Esophagus squamous epithelium (tissue), 5 donors: ENCODE measurements at regions not wholly inside any gene's neighbourhood (a gene's known extent, or its start where the extent isn't known, plus 50 kb on each side); places are given as distances from the start of the nearest gene placed in this dataset.
A peak's percentile ranks its signal among the peaks of the same experiment; 100 is the strongest.

ENCODE experiments used
- DNase-seq: peaks from one replicate; lab custom pipeline; 2025; lab: John Stamatoyannopoulos, UW
- H3K27ac ChIP-seq, 4 donors: fragments of 200-600 bp; sonication (generic); one replicate each; pipeline ENCODE4 v1.5.1; 2016 to 2019; ENCODE audit warnings: mild to moderate bottlenecking in 1 of 4
- H3K27me3 ChIP-seq, 4 donors: fragments of 200-600 bp; sonication (generic); 1 replicate in 3 of 4; 2 replicates in 1 of 4; pipeline versions ENCODE4 v1.5.1 to v1.6.0; 2017 to 2021; ENCODE audit warnings: antibody characterized with exemption in 1 of 4
- H3K36me3 ChIP-seq, 3 donors: fragments of 200-600 bp; sonication (generic); one replicate each; pipeline ENCODE4 v1.5.1; 2016 to 2019
- H3K4me1 ChIP-seq, 3 donors: fragments of 200-600 bp; sonication (generic); one replicate each; pipeline ENCODE4 v1.5.1; 2017 to 2019
- H3K4me3 ChIP-seq, 4 donors: fragments of 200-600 bp; sonication (generic); 1 replicate in 3 of 4; 2 replicates in 1 of 4; pipeline ENCODE4 v1.5.1; 2016 to 2019; ENCODE audit warnings: mild to moderate bottlenecking in 2 of 4, moderate library complexity in 1 of 4
- H3K9me3 ChIP-seq, 3 donors: fragments of 200-600 bp; sonication (generic); one replicate each; pipeline ENCODE4 v1.5.1; 2016 to 2019
- POLR2A ChIP-seq, 4 donors: fragments of 450-650 bp; IDR thresholded peaks; one replicate each; pipeline ENCODE4 v1.6.1; 2017; ENCODE audit warnings: antibody characterized with exemption in 4 of 4, mild to moderate bottlenecking in 4 of 4, moderate library complexity in 3 of 4
- WGBS, 2 donors: methylation state at CpG; one replicate each; pipeline ENCODE4 v1.1.5; 2018; 5-methylcytosine and 5-hydroxymethylcytosine counted together
- intact Hi-C: fragments of 100-400 bp; cut with DNase I; formaldehyde crosslinking; loops from one replicate; pipeline ENCODE4 v1.15.0; 2022
- TF ChIP-seq, protein P1 (sequence below), 6 experiments: fragments of 450-650 bp in 4 of 6; fragments of 200-600 bp in 2 of 6; sonication (generic) in 2 of 6; IDR thresholded peaks; one replicate each; pipeline ENCODE4 v1.5.1; 2016 to 2019; ENCODE audit warnings: antibody characterized with exemption in 6 of 6, mild to moderate bottlenecking in 4 of 6, moderate library complexity in 4 of 6
- donor health status: DM: yes; HTN: yes; CAD: no.

DNA sequence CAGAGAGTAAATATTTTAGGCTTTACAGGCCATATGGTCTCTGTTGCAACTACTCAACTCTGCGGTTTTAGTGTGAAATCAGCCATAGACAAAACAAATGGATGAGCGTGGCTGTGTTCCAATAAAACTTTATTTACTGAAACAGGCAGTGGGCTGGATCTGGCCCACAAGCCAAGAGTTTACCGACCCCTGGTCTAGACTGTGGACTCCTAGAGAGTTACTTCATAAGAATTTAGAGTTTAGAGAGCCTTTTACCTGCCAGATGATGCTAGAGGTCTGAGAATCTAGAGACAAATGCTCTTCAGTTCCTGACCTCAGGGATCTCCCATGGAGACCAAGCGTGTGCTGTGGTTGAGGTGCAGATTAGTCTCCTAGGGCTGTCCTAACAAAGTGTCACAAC lies 174.8 kb downstream of the PTEN start:
- DNase-seq, result no peak
- intact Hi-C loops, result no loop called here
- 72 to 78% methylated on average over 3 to 4 of the region's 4 CpGs for WGBS, 2 donors
- Histone ChIP-seq H3K27me3 (no peaks in the 10 kb centered on the region), H3K4me3 (no peak overlapping the region), H3K9me3 (no peaks in the 10 kb centered on the region), H3K36me3 (no peaks in the 10 kb centered on the region), H3K4me1 (peaks cover 10 to 22% (median 13%) of the 10 kb centered on the region in 3 donors), H3K27ac (no peak overlapping the region)
- TF ChIP-seq, protein P1, sequence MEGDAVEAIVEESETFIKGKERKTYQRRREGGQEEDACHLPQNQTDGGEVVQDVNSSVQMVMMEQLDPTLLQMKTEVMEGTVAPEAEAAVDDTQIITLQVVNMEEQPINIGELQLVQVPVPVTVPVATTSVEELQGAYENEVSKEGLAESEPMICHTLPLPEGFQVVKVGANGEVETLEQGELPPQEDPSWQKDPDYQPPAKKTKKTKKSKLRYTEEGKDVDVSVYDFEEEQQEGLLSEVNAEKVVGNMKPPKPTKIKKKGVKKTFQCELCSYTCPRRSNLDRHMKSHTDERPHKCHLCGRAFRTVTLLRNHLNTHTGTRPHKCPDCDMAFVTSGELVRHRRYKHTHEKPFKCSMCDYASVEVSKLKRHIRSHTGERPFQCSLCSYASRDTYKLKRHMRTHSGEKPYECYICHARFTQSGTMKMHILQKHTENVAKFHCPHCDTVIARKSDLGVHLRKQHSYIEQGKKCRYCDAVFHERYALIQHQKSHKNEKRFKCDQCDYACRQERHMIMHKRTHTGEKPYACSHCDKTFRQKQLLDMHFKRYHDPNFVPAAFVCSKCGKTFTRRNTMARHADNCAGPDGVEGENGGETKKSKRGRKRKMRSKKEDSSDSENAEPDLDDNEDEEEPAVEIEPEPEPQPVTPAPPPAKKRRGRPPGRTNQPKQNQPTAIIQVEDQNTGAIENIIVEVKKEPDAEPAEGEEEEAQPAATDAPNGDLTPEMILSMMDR (IDR thresholded peaks at IDR 0.05), result no peak
- TF ChIP-seq POLR2A (IDR thresholded peaks at IDR 0.05), result no peak

DNA sequence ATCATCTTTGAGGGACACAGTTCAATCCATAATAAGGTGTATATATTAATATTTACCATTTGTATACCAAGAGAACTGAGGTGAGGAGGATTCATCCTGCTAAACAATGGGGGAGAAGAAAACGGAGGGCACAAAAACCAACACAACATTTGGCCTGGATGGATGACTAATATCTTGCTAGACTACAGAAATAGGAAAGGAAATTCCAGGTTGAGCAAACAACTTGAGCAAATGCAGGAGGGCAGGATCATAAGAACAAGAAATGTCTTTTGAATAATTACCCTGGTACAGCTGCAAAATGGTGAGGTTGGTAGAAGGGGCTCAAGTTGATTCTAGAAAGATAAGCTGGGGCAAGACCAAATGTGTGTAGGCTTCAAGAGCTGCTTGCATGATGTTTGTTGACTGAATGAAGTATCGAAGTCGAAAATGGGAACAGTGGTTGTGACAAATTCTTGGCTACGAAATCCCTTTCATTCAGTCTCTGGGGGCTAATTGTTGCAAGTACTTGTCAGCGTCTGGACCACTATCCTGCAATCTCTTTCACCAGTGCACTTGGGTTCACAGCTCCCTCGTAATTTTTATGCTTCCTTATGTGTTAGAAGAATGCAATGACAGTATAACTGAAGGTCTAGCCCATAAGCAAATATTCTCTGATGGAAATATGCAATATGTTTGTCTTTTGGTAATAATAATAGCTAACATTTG lies 176.2 kb downstream of the PTEN start:
- Histone ChIP-seq H3K27me3 (no peaks in the 10 kb centered on the region), H3K9me3 (no peaks in the 10 kb centered on the region), H3K36me3 (no peaks in the 10 kb centered on the region), H3K4me1 (peaks cover 12 to 35% (median 18%) of the 10 kb centered on the region in 3 donors), H3K27ac (no peak overlapping the region), H3K4me3 (no peak overlapping the region)
- DNase-seq, result no peak
- intact Hi-C loops, result no loop called here
- WGBS, 2 donors, result 78 to 82% methylated on average over 6 of the region's 6 CpGs
- TF ChIP-seq POLR2A (IDR thresholded peaks at IDR 0.05), result no peak
- TF ChIP-seq, protein P1 (IDR thresholded peaks at IDR 0.05), result no peak

DNA sequence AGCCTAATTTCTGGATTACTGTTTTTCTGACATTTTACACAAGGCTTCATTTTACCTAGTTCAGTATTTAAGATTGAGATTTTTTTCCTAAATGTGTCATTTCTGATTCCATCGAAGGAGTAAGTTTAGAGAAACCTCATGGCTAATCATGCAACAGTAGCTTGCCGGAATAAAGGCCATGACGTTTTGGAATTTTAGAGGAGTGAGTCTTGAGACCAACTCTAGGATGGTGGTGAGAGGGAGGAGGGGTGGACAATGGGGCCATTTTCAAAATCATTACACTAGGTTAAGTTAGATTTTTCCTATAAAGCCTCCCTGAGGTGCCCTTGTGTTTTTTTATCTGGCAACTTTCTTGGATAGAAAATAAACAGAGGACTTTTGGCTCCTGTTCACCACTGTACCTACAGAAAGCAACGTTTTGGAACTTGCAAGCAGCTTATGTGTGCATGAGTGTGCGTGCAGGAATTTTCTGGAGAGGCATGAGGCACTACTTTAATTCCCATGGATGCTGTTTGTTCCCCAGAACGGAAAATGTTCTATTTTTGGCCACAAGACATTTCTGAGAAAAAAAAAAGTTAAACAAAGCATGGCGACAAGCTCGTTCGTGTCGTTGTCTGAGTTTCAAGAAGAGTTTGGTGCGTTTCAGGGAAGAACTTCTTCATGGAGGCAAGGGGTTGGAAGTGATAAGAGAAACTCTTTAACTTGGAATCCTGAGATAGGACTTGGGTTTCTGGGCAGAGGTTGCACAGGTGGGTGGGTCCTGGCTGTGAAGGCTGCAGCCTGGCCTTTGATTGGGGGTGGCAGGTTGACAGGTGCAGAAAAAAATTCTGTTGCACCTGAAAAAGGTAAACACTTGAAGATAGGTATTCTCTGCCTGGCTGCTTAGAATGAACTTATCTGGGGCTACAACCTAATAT lies 178.1 kb downstream of the PTEN start:
- intact Hi-C loops, result no loop called here
- peak overlapping the region; percentile 57 to 80 (median 74) for H3K27ac ChIP-seq
- WGBS, 2 donors, result 31 to 49% methylated on average over 11 of the region's 11 CpGs
- H3K4me1 ChIP-seq, result peaks cover 12 to 40% (median 18%) of the 10 kb centered on the region in 3 donors
- no peak for DNase-seq
- H3K36me3 ChIP-seq, result no peaks in the 10 kb centered on the region
- H3K4me3 ChIP-seq, result no peak overlapping the region
- TF ChIP-seq, protein P1 (IDR thresholded peaks at IDR 0.05), result no peak
- TF ChIP-seq POLR2A (IDR thresholded peaks at IDR 0.05), result no peak
- H3K27me3 ChIP-seq, result no peaks in the 10 kb centered on the region
- no peaks in the 10 kb centered on the region for H3K9me3 ChIP-seq

DNA sequence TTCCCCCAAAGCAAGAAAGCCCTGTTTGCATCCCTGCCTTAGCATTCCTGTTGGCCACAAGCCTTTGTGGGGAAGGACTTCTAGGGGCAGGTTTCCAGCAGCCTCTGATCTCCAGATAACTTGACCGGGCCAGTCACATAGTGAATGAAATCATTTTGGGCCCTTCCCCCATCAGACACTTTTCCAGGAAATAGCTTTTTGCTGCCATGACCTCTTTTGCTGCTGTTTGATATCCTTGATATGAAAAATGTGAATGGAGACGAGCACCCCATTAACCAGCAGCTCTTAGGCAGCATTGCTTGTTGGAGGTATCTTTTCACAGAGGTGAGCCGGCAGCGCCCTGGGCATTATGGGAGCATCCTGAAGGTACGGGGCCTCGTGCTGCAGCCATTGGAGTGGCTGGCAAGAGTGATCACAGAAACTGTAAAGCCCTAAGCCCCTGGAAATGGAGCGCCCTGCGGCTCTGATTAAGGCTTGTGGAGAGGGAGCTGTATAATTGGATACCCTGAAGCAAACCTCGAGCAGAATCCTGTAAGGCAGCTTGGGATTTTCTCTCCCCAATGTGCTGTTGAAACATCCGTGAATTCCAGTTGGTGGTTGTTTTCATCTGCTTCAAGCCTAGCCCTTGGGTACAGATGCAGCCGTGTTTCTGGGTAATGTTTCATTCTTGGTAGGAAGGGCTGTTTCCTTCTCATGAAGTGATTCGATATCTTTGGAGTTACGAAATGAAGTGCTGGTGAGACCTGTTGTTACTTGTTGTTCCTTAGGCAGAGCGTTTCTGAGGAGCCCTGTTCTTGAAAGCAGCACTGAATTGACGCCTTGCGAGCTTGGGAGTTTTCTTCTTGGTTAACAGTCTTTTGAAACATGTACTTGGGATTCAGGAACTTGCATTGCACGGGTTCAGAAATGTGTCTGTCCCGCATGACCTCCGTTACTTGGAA lies 179.0 kb downstream of the PTEN start:
- peak in 1 of 4 donors; percentile 24 for TF ChIP-seq POLR2A (IDR thresholded peaks at IDR 0.05)
- TF ChIP-seq, protein P1 (IDR thresholded peaks at IDR 0.05), result no peak
- H3K36me3 ChIP-seq, result no peaks in the 10 kb centered on the region
- 25 to 32% methylated on average over 13 to 14 of the region's 19 CpGs for WGBS, 2 donors
- peak overlapping the region in 1 of 4 donors; percentile 12 for H3K4me3 ChIP-seq
- intact Hi-C loops, result no loop called here
- H3K4me1 ChIP-seq, result peaks cover 12 to 40% (median 18%) of the 10 kb centered on the region in 3 donors
- peak overlapping the region; percentile 57 to 80 (median 74) for H3K27ac ChIP-seq
- H3K27me3 ChIP-seq, result no peaks in the 10 kb centered on the region
- no peaks in the 10 kb centered on the region for H3K9me3 ChIP-seq
- no peak for DNase-seq
